ENCODE measurements at regions not wholly inside any gene's neighbourhood (a gene's known extent, or its start where the extent isn't known, plus 50 kb on each side); places are given as distances from the start of the nearest gene placed in this dataset.

DNA sequence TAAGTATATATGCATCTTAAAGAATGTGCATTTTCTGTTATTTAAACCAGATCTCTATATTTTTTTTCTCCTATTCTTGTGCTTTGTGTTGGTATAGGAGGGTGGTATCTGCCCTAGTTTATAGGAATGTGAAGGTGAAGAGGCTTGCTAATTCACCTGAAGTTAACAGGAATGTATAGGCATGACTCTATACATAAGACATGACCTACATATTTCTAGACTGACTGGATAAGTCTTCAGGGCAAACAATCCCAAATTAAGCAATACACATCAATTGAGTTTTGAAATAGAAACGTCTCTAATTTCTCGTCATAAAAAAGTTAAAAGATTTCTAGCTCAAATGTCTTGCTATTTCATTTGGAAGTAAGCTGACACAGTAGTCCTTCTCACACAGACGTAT, 410.0 kb downstream of the DIPK2A start:
- TF ChIP-seq, protein P1, sequence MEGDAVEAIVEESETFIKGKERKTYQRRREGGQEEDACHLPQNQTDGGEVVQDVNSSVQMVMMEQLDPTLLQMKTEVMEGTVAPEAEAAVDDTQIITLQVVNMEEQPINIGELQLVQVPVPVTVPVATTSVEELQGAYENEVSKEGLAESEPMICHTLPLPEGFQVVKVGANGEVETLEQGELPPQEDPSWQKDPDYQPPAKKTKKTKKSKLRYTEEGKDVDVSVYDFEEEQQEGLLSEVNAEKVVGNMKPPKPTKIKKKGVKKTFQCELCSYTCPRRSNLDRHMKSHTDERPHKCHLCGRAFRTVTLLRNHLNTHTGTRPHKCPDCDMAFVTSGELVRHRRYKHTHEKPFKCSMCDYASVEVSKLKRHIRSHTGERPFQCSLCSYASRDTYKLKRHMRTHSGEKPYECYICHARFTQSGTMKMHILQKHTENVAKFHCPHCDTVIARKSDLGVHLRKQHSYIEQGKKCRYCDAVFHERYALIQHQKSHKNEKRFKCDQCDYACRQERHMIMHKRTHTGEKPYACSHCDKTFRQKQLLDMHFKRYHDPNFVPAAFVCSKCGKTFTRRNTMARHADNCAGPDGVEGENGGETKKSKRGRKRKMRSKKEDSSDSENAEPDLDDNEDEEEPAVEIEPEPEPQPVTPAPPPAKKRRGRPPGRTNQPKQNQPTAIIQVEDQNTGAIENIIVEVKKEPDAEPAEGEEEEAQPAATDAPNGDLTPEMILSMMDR (conservative IDR thresholded peaks at IDR 0.05; ENCODE audit: low read length), result no peak
- H3K4me3 ChIP-seq (ENCODE audit: low read length), result no peak overlapping the region
- no peak for DNase-seq (ENCODE audit: low read depth)

- no peak for DNase-seq (ENCODE audit: low read depth)
- TF ChIP-seq, protein P1 (conservative IDR thresholded peaks at IDR 0.05; ENCODE audit: low read length), result no peak
- no peak overlapping the region for H3K4me3 ChIP-seq (ENCODE audit: low read length)
Observed at GRCh38 chr3:144384241-144384979, 412.8 kb downstream of the DIPK2A start.

- no peak for DNase-seq (ENCODE audit: low read depth)
- no peak overlapping the region for H3K4me3 ChIP-seq (ENCODE audit: low read length)
- TF ChIP-seq, protein P1 (conservative IDR thresholded peaks at IDR 0.05; ENCODE audit: low read length), result no peak
Observed at GRCh38 chr3:144390786-144391185, 419.2 kb downstream of the DIPK2A start.

DNA sequence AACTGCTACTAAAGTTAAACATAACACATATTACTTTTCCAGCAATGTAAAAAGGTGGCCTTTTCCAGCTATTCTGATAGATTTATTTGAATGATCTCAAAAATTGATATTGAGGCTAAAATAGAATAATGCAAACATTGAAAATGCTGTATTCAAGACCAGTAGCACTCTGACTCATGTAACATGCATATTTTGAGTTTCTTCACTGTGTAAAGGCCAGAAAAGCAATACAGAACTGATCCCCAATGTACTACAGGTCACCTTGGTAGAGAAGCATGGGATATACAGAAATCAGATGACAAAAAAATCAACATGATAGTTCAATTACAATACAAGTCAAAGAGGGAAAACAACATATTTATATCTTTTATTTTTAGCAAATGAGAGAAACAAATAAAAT, 419.6 kb downstream of the DIPK2A start:
- H3K4me3 ChIP-seq (ENCODE audit: low read length), result no peak overlapping the region
- no peak for DNase-seq (ENCODE audit: low read depth)
- TF ChIP-seq, protein P1 (conservative IDR thresholded peaks at IDR 0.05; ENCODE audit: low read length), result no peak

- no peak overlapping the region for H3K4me3 ChIP-seq (ENCODE audit: low read length)
- no peak for DNase-seq (ENCODE audit: low read depth)
Observed at GRCh38 chr3:144394032-144394431, 422.4 kb downstream of the DIPK2A start.

DNA sequence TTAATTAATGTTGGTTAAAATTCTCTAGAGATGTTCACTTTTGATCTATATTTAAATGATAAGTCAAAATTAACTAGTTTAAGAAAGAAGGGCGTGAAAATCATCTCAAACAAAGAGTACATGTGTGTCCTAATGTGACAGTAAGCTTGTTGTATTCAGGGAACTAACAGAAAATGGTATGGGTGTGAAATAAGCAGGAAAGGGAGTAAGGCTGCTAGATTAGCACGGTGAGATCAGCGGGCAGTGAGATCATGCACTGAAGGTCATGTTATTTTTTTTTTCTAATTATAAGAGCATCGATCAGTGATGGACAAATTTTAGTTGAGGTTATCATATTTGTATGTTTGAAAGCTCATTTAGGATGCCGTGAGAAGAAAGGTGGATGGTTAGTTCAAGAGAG, 430.8 kb downstream of the DIPK2A start:
- H3K4me3 ChIP-seq (ENCODE audit: low read length), result no peak overlapping the region
- DNase-seq (ENCODE audit: low read depth), result no peak
- TF ChIP-seq, protein P1 (conservative IDR thresholded peaks at IDR 0.05; ENCODE audit: low read length), result no peak

More at GRCh38 chr3:144394032-144394431, 422.4 kb downstream of the DIPK2A start:
- TF ChIP-seq, protein P1 (conservative IDR thresholded peaks at IDR 0.05; ENCODE audit: low read length), result no peak

DNA sequence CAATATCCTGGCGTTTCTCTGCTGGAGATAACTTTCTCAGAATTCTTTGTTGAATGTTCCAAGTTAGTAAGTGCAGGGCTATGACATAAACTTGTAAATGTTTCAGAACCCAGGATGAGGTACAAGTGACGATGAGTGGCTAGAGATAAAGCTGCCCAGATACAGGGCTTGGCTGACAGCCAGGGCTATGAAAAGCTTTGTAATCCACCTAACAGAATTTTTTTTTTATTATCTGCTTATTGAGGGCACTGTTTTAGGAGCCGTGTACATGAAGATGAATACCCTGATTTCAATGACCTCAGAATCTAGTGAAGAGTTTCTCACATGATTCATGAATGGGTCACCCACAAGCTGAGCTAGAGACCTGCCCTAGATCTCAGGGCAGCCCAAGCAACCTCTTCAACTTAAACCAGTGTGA, 431.4 kb downstream of the DIPK2A start:
- no peak for DNase-seq (ENCODE audit: low read depth)
- H3K4me3 ChIP-seq (ENCODE audit: low read length), result no peak overlapping the region
- TF ChIP-seq, protein P1 (conservative IDR thresholded peaks at IDR 0.05; ENCODE audit: low read length), result no peak
